Activated naive CD4-positive, alpha-beta T cell treated with anti-CD3 and anti-CD28 coated beads, Interleukin-2, amount 10 ng/mL, durations not matched to agents 7 days and 5 days (primary cell): ENCODE measurements at regions not wholly inside any gene's neighbourhood (a gene's known extent, or its start where the extent isn't known, plus 50 kb on each side); places are given as distances from the start of the nearest gene placed in this dataset.
"Not testable (repeated sequence)": the region's sequence is repeated elsewhere in the genome, so short reads cannot be mapped to it uniquely, and the experiment has no call there.

ENCODE experiments used
- CTCF ChIA-PET: fragments of 350-600 bp; sonication (Branson Sonifier 250); formaldehyde crosslinking; loops from one replicate; lab custom pipeline; 2021; ENCODE audit warnings: antibody characterized with exemption; lab: Charles Lee
- DNase-seq: peaks from one replicate; pipeline ENCODE4 v3.0.0-alpha.2; 2020
- H3K27ac Mint-ChIP-seq: one replicate; pipeline ENCODE4 v1.8.0; 2021; ENCODE audit warnings: mild to moderate bottlenecking, moderate library complexity, mixed read lengths
- H3K27me3 Mint-ChIP-seq: one replicate; pipeline ENCODE4 v1.8.0; 2021; ENCODE audit warnings: mild to moderate bottlenecking, mixed read lengths
- H3K36me3 Mint-ChIP-seq: one replicate; pipeline ENCODE4 v1.8.0; 2021; ENCODE audit warnings: mixed read lengths
- H3K4me1 Mint-ChIP-seq: one replicate; pipeline ENCODE4 v1.8.0; 2021; ENCODE audit warnings: mixed read lengths
- H3K4me3 Mint-ChIP-seq: one replicate; pipeline ENCODE4 v1.8.0; 2021; ENCODE audit warnings: mild to moderate bottlenecking, moderate library complexity, mixed read lengths
- H3K9me3 Mint-ChIP-seq: one replicate; pipeline ENCODE4 v1.8.0; 2021; ENCODE audit warnings: mixed read lengths

DNA sequence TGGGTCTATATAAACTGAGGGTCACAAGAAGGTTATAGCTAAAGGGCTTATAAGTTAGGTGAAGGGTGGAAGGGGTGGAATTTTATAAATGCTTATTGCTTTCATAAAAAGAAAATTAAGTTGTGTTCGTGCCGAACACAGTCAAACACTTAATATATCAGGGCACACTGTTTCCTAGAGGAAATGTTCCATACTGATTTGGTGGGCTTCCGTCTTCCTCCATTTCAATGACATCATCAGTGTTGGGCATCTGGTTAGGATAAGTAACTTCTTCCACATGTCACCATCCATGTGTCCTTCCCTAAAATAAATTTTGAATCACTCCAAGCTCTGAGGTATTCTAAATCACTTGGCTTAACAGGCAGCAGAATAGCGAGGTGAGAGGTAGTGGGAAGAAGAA lies 466.4 kb downstream of the MED13L start:
- DNase-seq: no peak
- CTCF ChIA-PET: no interaction called here
- Mint-ChIP-seq H3K27ac (no peak overlapping the region), H3K27me3 (no peaks in the 10 kb centered on the region), H3K36me3 (no peaks in the 10 kb centered on the region), H3K9me3 (peaks cover 14% of the 10 kb centered on the region), H3K4me1 (no peaks in the 10 kb centered on the region), H3K4me3 (no peak overlapping the region)

- DNase-seq: no peak
- H3K27ac Mint-ChIP-seq: no peak overlapping the region
- H3K4me1 Mint-ChIP-seq: no peaks in the 10 kb centered on the region
- no peak overlapping the region for H3K4me3 Mint-ChIP-seq
- H3K27me3 Mint-ChIP-seq: no peaks in the 10 kb centered on the region
- H3K36me3 Mint-ChIP-seq: no peaks in the 10 kb centered on the region
- peaks cover 14% of the 10 kb centered on the region for H3K9me3 Mint-ChIP-seq
- CTCF ChIA-PET: no interaction called here
Observed at GRCh38 chr12:115810122-115810901, 467.2 kb downstream of the MED13L start.

GRCh38 chr12:115806000-115806399 lies 471.5 kb downstream of the MED13L start:
- no peaks in the 10 kb centered on the region for H3K36me3 Mint-ChIP-seq
- no peak overlapping the region for H3K27ac Mint-ChIP-seq
- CTCF ChIA-PET: no interaction called here
- no peaks in the 10 kb centered on the region for H3K4me1 Mint-ChIP-seq
- no peaks in the 10 kb centered on the region for H3K27me3 Mint-ChIP-seq
- no peak for DNase-seq
- H3K4me3 Mint-ChIP-seq: no peak overlapping the region
- H3K9me3 Mint-ChIP-seq: peaks cover 10% of the 10 kb centered on the region

GRCh38 chr12:115802767-115803166 lies 474.7 kb downstream of the MED13L start:
- CTCF ChIA-PET: no interaction called here
- DNase-seq: no peak
- H3K4me1 Mint-ChIP-seq: no peaks in the 10 kb centered on the region
- no peaks in the 10 kb centered on the region for H3K36me3 Mint-ChIP-seq
- peaks cover 5% of the 10 kb centered on the region for H3K9me3 Mint-ChIP-seq
- H3K27ac Mint-ChIP-seq: no peak overlapping the region
- H3K4me3 Mint-ChIP-seq: no peak overlapping the region
- H3K27me3 Mint-ChIP-seq: no peaks in the 10 kb centered on the region

GRCh38 chr12:115801871-115802270 lies 475.6 kb downstream of the MED13L start:
- H3K36me3 Mint-ChIP-seq: no peaks in the 10 kb centered on the region
- no peak overlapping the region for H3K4me3 Mint-ChIP-seq
- no peak overlapping the region for H3K27ac Mint-ChIP-seq
- peaks cover 5% of the 10 kb centered on the region for H3K9me3 Mint-ChIP-seq
- DNase-seq: no peak
- H3K4me1 Mint-ChIP-seq: no peaks in the 10 kb centered on the region
- H3K27me3 Mint-ChIP-seq: no peaks in the 10 kb centered on the region
- CTCF ChIA-PET: no interaction called here

GRCh38 chr12:115799610-115800009 lies 477.9 kb downstream of the MED13L start:
- H3K27ac Mint-ChIP-seq: no peak overlapping the region
- CTCF ChIA-PET: no interaction called here
- no peaks in the 10 kb centered on the region for H3K4me1 Mint-ChIP-seq
- H3K4me3 Mint-ChIP-seq: no peak overlapping the region
- DNase-seq: no peak
- peaks cover 5% of the 10 kb centered on the region for H3K9me3 Mint-ChIP-seq
- H3K36me3 Mint-ChIP-seq: no peaks in the 10 kb centered on the region
- no peaks in the 10 kb centered on the region for H3K27me3 Mint-ChIP-seq

DNA sequence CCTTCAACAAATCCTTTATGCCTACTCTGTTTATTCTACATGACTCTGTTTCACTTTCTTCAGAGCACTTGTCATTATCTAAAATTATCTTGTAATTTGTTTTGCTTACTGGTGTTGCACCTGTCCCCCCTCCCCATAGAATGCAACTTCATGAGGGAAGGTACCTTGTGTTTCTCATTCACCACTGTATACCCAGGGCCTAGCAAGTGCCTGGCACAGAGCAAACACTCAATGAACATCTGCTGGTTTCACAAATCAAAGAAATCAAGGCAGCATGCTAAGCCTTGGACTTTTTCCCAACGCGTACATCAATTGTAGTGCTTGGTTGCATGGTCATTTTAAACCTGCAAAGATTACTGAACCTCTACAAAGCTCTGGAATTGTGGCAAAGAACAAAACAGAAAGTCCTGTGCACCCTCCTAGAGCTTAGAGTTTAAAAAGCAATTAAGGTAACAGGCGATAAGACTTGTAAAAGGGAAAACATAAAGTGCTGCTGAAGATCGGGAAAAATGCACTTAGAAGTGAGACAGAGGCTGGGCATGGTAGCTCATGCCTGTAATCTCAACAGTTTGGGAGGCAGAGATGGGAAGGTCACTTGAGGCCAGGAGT lies 479.1 kb downstream of the MED13L start:
- CTCF ChIA-PET: no interaction called here
- DNase-seq: no peak
- Mint-ChIP-seq H3K9me3 (peaks cover 5% of the 10 kb centered on the region), H3K27me3 (no peaks in the 10 kb centered on the region), H3K4me3 (no peak overlapping the region), H3K27ac (no peak overlapping the region), H3K36me3 (no peaks in the 10 kb centered on the region), H3K4me1 (no peaks in the 10 kb centered on the region)

DNA sequence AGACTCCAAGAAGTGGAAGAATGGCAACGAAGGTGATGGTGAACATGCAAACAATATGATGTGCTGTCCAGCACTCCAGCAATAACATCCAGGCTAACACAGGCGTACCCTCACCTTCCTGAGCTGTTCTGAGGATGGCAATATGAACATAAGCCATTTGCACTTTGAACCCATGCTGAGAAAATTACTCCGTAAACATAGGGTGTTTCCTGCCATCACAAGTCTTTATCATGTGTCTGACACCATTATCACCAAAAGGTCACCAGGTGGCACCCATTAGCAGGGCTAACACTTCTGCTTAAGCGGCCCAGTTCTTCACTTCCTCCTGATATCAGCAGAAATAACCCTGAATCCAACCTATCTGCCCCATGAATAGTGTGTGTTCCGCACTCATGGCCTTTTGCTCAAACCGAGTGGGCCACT lies 482.8 kb downstream of the MED13L start:
- H3K9me3 Mint-ChIP-seq: peaks cover 2% of the 10 kb centered on the region
- no peaks in the 10 kb centered on the region for H3K4me1 Mint-ChIP-seq
- no peak overlapping the region for H3K27ac Mint-ChIP-seq
- DNase-seq: no peak
- no peaks in the 10 kb centered on the region for H3K36me3 Mint-ChIP-seq
- no peak overlapping the region for H3K4me3 Mint-ChIP-seq
- CTCF ChIA-PET: no interaction called here
- no peaks in the 10 kb centered on the region for H3K27me3 Mint-ChIP-seq

GRCh38 chr12:115791331-115791730 lies 486.2 kb downstream of the MED13L start:
- H3K27ac Mint-ChIP-seq: no peak overlapping the region
- no peaks in the 10 kb centered on the region for H3K9me3 Mint-ChIP-seq
- no peaks in the 10 kb centered on the region for H3K27me3 Mint-ChIP-seq
- DNase-seq: no peak
- H3K36me3 Mint-ChIP-seq: no peaks in the 10 kb centered on the region
- no peak overlapping the region for H3K4me3 Mint-ChIP-seq
- CTCF ChIA-PET: interaction anchor here (1.6 kb wide), 1 partner anchor 9 kb away, joined by 4 read pairs; no protein-coding TSS in a partner anchor
- H3K4me1 Mint-ChIP-seq: no peaks in the 10 kb centered on the region

GRCh38 chr12:115790526-115790925 lies 487.0 kb downstream of the MED13L start:
- CTCF ChIA-PET: no interaction called here
- Mint-ChIP-seq H3K27ac (no peak overlapping the region), H3K4me1 (no peaks in the 10 kb centered on the region), H3K4me3 (no peak overlapping the region), H3K27me3 (no peaks in the 10 kb centered on the region), H3K9me3 (no peaks in the 10 kb centered on the region), H3K36me3 (no peaks in the 10 kb centered on the region)
- no peak for DNase-seq

DNA sequence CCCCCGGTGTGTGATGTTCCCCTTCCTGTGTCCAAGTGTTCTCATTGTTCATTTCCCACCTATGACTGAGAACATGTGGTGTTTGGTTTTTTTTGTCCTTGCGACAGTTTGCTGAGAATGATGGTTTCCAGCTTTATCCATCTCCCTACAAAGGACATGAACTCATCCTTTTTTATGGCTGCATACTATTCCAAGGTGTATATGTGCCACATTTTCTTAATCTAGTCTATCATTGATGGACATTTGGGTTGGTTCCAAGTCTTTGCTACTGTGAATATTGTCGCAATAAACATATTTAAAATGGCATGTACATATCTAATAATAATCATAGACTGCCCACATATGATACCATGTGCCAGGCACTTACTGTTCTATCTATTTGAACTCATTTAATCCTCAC lies 491.0 kb downstream of the MED13L start:
- H3K9me3 Mint-ChIP-seq, H3K27ac Mint-ChIP-seq, H3K4me1 Mint-ChIP-seq, DNase-seq, H3K36me3 Mint-ChIP-seq, H3K4me3 Mint-ChIP-seq, H3K27me3 Mint-ChIP-seq, CTCF ChIA-PET: not testable (repeated sequence)

DNA sequence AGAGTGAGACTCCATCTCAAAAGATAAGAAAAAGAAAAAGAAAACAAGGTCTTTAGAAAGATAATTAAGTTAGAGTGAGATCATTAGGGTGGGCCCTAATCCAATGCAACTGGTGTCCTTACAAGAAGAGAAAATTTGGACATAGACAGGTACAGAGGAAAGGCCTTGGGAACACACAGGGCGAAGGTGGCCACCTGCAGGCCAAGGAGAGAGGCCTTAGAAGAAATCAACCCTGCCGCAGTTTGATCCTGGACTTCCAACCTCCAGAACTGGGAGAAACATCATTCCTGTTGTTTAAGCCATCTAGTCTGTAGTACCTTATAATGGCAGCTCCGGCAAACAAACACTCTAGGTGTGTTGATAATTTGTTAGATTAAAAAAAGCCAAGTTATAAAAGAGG lies 491.9 kb downstream of the MED13L start:
- Mint-ChIP-seq H3K27ac (no peak overlapping the region), H3K27me3 (peaks cover 3% of the 10 kb centered on the region), H3K4me1 (no peaks in the 10 kb centered on the region), H3K36me3 (no peaks in the 10 kb centered on the region), H3K9me3 (no peaks in the 10 kb centered on the region), H3K4me3 (no peak overlapping the region)
- CTCF ChIA-PET: no interaction called here
- DNase-seq: no peak

DNA sequence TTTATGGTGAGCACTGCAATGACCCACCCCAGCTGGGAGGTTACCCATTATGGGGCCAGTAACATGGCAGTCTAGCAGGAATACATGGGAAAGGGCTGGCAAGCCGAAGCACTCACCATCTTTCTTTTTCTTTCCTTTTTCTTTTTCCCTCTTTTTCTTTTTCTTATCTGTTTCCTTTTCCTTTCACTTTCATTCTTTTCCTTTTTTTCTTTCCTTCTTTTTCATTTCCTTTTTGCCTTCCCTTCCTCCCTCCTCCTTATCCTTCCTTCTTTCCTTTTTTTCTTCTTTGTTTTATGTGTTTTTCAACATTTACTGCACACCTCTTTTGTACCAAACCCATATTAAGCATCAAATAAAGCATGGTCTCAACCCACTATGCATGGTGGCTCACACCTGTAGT lies 501.1 kb downstream of the MED13L start:
- Mint-ChIP-seq H3K9me3 (no peaks in the 10 kb centered on the region), H3K4me3 (no peak overlapping the region), H3K27me3 (no peaks in the 10 kb centered on the region), H3K27ac (no peak overlapping the region), H3K36me3 (no peaks in the 10 kb centered on the region), H3K4me1 (no peaks in the 10 kb centered on the region)
- no peak for DNase-seq
- CTCF ChIA-PET: no interaction called here

GRCh38 chr12:115774148-115774895 lies 503.2 kb downstream of the MED13L start:
- Mint-ChIP-seq H3K27me3 (no peaks in the 10 kb centered on the region), H3K36me3 (no peaks in the 10 kb centered on the region), H3K4me1 (no peaks in the 10 kb centered on the region), H3K4me3 (no peak overlapping the region), H3K27ac (no peak overlapping the region), H3K9me3 (no peaks in the 10 kb centered on the region)
- no peak for DNase-seq
- CTCF ChIA-PET: interaction anchor here (0.7 kb wide), 1 partner anchor 780 kb away, joined by 3 read pairs; no protein-coding TSS in a partner anchor

DNA sequence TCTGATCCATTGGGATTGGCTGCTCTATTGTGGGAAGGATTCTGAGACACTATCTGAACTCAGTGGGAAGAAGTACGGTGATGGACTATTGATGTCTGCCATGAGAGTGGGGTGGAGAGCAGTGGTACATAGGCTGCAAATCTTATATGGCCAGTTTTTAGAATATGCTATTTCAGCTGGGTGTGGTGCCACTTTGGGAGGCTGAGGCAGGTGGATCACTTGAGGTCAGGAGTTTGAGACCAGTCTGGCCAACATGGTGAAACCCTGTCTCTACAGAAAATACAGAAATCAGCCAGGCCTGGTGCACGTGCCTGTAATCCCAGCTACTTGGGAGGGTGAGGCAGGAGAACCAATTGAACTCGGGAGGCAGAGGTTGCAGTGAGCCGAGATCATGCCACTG lies 505.9 kb downstream of the MED13L start:
- Mint-ChIP-seq H3K36me3 (no peaks in the 10 kb centered on the region), H3K4me3 (no peak overlapping the region), H3K4me1 (no peaks in the 10 kb centered on the region), H3K9me3 (no peaks in the 10 kb centered on the region), H3K27me3 (no peaks in the 10 kb centered on the region), H3K27ac (no peak overlapping the region)
- CTCF ChIA-PET: no interaction called here
- DNase-seq: no peak
